IPS-20b (cell line): ENCODE measurements at regions not wholly inside any gene's neighbourhood (a gene's known extent, or its start where the extent isn't known, plus 50 kb on each side); places are given as distances from the start of the nearest gene placed in this dataset.
"Not testable (repeated sequence)": the region's sequence is repeated elsewhere in the genome, so short reads cannot be mapped to it uniquely, and the experiment has no call there.

ENCODE experiments used
- H3K27ac ChIP-seq: one replicate; pipeline ENCODE4 v1.5.1; 2013; ENCODE audit warnings: low read length
- H3K27me3 ChIP-seq: 2 replicates; pipeline ENCODE4 v1.6.1; 2013; ENCODE audit warnings: mild to moderate bottlenecking, low read length, inconsistent platforms; ENCODE audit not compliant: insufficient read depth
- H3K36me3 ChIP-seq: 2 replicates; pipeline ENCODE4 v1.6.1; 2013; ENCODE audit warnings: low read depth, mild to moderate bottlenecking, inconsistent platforms, low read length, moderate library complexity; ENCODE audit not compliant: insufficient read depth
- H3K4me1 ChIP-seq: 2 replicates; pipeline ENCODE4 v1.6.1; 2013; ENCODE audit warnings: mild to moderate bottlenecking, control low read depth, inconsistent platforms, low read length, moderate library complexity; ENCODE audit not compliant: insufficient read depth
- H3K4me3 ChIP-seq: 2 replicates; pipeline ENCODE4 v1.5.1; 2013; ENCODE audit warnings: mild to moderate bottlenecking, low read length, inconsistent platforms
- H3K9ac ChIP-seq: 2 replicates; pipeline ENCODE4 v1.6.1; 2013; ENCODE audit warnings: low read depth, mild to moderate bottlenecking, inconsistent platforms, low read length, moderate library complexity
- H3K9me3 ChIP-seq: 2 replicates; pipeline ENCODE4 v1.6.1; 2013; ENCODE audit warnings: mild to moderate bottlenecking, low read depth, low read length, inconsistent platforms; ENCODE audit not compliant: insufficient read depth

- H3K9me3 ChIP-seq, result no peaks in the 10 kb centered on the region
- H3K9ac ChIP-seq, result no peak overlapping the region
- no peaks in the 10 kb centered on the region for H3K27me3 ChIP-seq
- H3K4me1 ChIP-seq, result no peaks in the 10 kb centered on the region
- H3K27ac ChIP-seq, result no peak overlapping the region
- H3K36me3 ChIP-seq, result no peaks in the 10 kb centered on the region
- no peak overlapping the region for H3K4me3 ChIP-seq
Observed at GRCh38 chr2:116513991-116514390, 1300.5 kb upstream of the DDX18 start.

- no peak overlapping the region for H3K9ac ChIP-seq
- no peak overlapping the region for H3K27ac ChIP-seq
Observed at GRCh38 chr2:116517936-116518335, 1296.6 kb upstream of the DDX18 start.

GRCh38 chr2:116537811-116538210, 1276.7 kb upstream of the DDX18 start:
- H3K36me3 ChIP-seq, result no peaks in the 10 kb centered on the region
- no peaks in the 10 kb centered on the region for H3K4me1 ChIP-seq
- no peak overlapping the region for H3K4me3 ChIP-seq
- no peaks in the 10 kb centered on the region for H3K27me3 ChIP-seq
- no peak overlapping the region for H3K27ac ChIP-seq
- H3K9ac ChIP-seq, result no peak overlapping the region
- peaks cover 10% of the 10 kb centered on the region for H3K9me3 ChIP-seq

More at GRCh38 chr2:116517936-116518335, 1296.6 kb upstream of the DDX18 start:
- Histone ChIP-seq H3K4me1 (no peaks in the 10 kb centered on the region), H3K36me3 (no peaks in the 10 kb centered on the region), H3K27me3 (no peaks in the 10 kb centered on the region), H3K4me3 (no peak overlapping the region), H3K9me3 (peaks cover 5% of the 10 kb centered on the region; the same call in 1 of the 2 replicates)

- Histone ChIP-seq H3K4me3 (no peak overlapping the region), H3K9ac (no peak overlapping the region), H3K27me3 (no peaks in the 10 kb centered on the region), H3K27ac (no peak overlapping the region), H3K9me3 (peaks cover 14% of the 10 kb centered on the region), H3K36me3 (no peaks in the 10 kb centered on the region), H3K4me1 (no peaks in the 10 kb centered on the region)
Observed at GRCh38 chr2:116545286-116546068, 1269.0 kb upstream of the DDX18 start.

- not testable (repeated sequence) for H3K36me3 ChIP-seq, H3K27ac ChIP-seq, H3K4me1 ChIP-seq, H3K27me3 ChIP-seq, H3K4me3 ChIP-seq, H3K9ac ChIP-seq, H3K9me3 ChIP-seq
Observed at GRCh38 chr2:116552738-116553419, 1261.6 kb upstream of the DDX18 start.

GRCh38 chr2:116580209-116580608, 1234.3 kb upstream of the DDX18 start:
- no peaks in the 10 kb centered on the region for H3K9me3 ChIP-seq
- H3K4me3 ChIP-seq, result no peak overlapping the region
- H3K9ac ChIP-seq, result no peak overlapping the region
- H3K27ac ChIP-seq, result no peak overlapping the region
- no peaks in the 10 kb centered on the region for H3K27me3 ChIP-seq
- no peaks in the 10 kb centered on the region for H3K36me3 ChIP-seq
- H3K4me1 ChIP-seq, result no peaks in the 10 kb centered on the region

- Histone ChIP-seq H3K27ac (no peak overlapping the region), H3K4me1 (no peaks in the 10 kb centered on the region), H3K27me3 (no peaks in the 10 kb centered on the region), H3K9ac (no peak overlapping the region), H3K36me3 (no peaks in the 10 kb centered on the region), H3K4me3 (no peak overlapping the region), H3K9me3 (no peaks in the 10 kb centered on the region)
Observed at GRCh38 chr2:116582850-116583249, 1231.6 kb upstream of the DDX18 start.

- H3K4me3 ChIP-seq, result no peak overlapping the region
- no peaks in the 10 kb centered on the region for H3K36me3 ChIP-seq
- H3K9me3 ChIP-seq, result no peaks in the 10 kb centered on the region
- H3K27me3 ChIP-seq, result no peaks in the 10 kb centered on the region
- H3K4me1 ChIP-seq, result no peaks in the 10 kb centered on the region
- H3K27ac ChIP-seq, result no peak overlapping the region
- H3K9ac ChIP-seq, result no peak overlapping the region
Observed at GRCh38 chr2:116585669-116586327, 1228.7 kb upstream of the DDX18 start.

- Histone ChIP-seq H3K36me3 (no peaks in the 10 kb centered on the region), H3K9me3 (no peaks in the 10 kb centered on the region), H3K4me3 (no peak overlapping the region), H3K27ac (no peak overlapping the region), H3K4me1 (no peaks in the 10 kb centered on the region), H3K27me3 (no peaks in the 10 kb centered on the region), H3K9ac (no peak overlapping the region)
Observed at GRCh38 chr2:116586328-116586689, 1228.2 kb upstream of the DDX18 start.
